Neural cell (in vitro differentiated cells): ENCODE measurements at regions not wholly inside any gene's neighbourhood (a gene's known extent, or its start where the extent isn't known, plus 50 kb on each side); places are given as distances from the start of the nearest gene placed in this dataset.

ENCODE experiments used
- H2AFZ ChIP-seq: fragments of 200-600, 300-800 bp; sonication (generic), shearing (Covaris generic); 2 replicates; pipeline ENCODE4 v1.6.0; 2014; ENCODE audit warnings: low read depth, mild to moderate bottlenecking, antibody characterized with exemption, low read length, moderate library complexity
- H3F3A ChIP-seq: fragments of 200-600 bp; shearing (Covaris generic); 2 replicates; pipeline ENCODE4 v1.6.1; 2016; ENCODE audit warnings: mild to moderate bottlenecking, moderate library complexity, mixed read lengths, antibody characterized with exemption, low read length; ENCODE audit not compliant: insufficient read depth, poor library complexity, severe bottlenecking
- H3K27ac ChIP-seq: fragments of 200-600, 300-800 bp; sonication (generic), shearing (Covaris generic); 2 replicates; pipeline ENCODE4 v1.5.1; 2014; ENCODE audit warnings: mild to moderate bottlenecking, low read length, moderate library complexity
- H3K27me3 ChIP-seq: fragments of 300-800, 200-600 bp; sonication (generic), shearing (Covaris generic); 2 replicates; pipeline ENCODE4 v1.6.0; 2014; ENCODE audit warnings: mild to moderate bottlenecking, low read depth, low read length, moderate library complexity; ENCODE audit not compliant: insufficient read depth
- H3K36me3 ChIP-seq: fragments of 300-800, 200-600 bp; sonication (generic), shearing (Covaris generic); 2 replicates; pipeline ENCODE4 v1.5.1; 2014; ENCODE audit warnings: mild to moderate bottlenecking, antibody characterized with exemption, low read length, moderate library complexity; ENCODE audit not compliant: insufficient read depth
- H3K4me2 ChIP-seq: fragments of 300-800, 200-600 bp; sonication (generic), shearing (Covaris generic); 2 replicates; pipeline ENCODE4 v1.6.0; 2014; ENCODE audit warnings: mild to moderate bottlenecking, low read length
- H3K4me3 ChIP-seq: fragments of 300-800, 200-600 bp; sonication (generic), shearing (Covaris generic); 2 replicates; pipeline ENCODE4 v1.5.1; 2014; ENCODE audit warnings: mild to moderate bottlenecking, low read length, moderate library complexity
- H3K79me2 ChIP-seq: fragments of 200-600 bp; shearing (Covaris generic); replicated peaks from 2 replicates; pipeline ENCODE4 v1.6.0; 2014; ENCODE audit warnings: mild to moderate bottlenecking, low read length, moderate library complexity; ENCODE audit not compliant: insufficient read depth
- H3K9ac ChIP-seq: fragments of 300-800, 200-600 bp; sonication (generic), shearing (Covaris generic); 2 replicates; pipeline ENCODE4 v1.6.1; 2016; ENCODE audit warnings: mild to moderate bottlenecking, low read length, mixed read lengths
- H3K9me2 ChIP-seq: fragments of 200-600 bp; shearing (Covaris generic); 2 replicates; pipeline ENCODE4 v1.6.1; 2016; ENCODE audit warnings: mild to moderate bottlenecking, low read length, mixed read lengths; ENCODE audit not compliant: insufficient read depth
- H3K9me3 ChIP-seq: fragments of 200-600, 300-800 bp; sonication (generic), shearing (Covaris generic); 2 replicates; pipeline ENCODE4 v1.6.1; 2016; ENCODE audit warnings: mild to moderate bottlenecking, mixed run types, low read length, moderate library complexity, mixed read lengths
- H4K20me1 ChIP-seq: fragments of 200-600 bp; shearing (Covaris generic); 2 replicates; pipeline ENCODE4 v1.6.1; 2016; ENCODE audit warnings: mild to moderate bottlenecking, mixed run types; ENCODE audit not compliant: insufficient read depth
- CTCF ChIP-seq: fragments of 450-650 bp; IDR thresholded peaks from 2 replicates; pipeline ENCODE4 v1.5.1; 2014; ENCODE audit warnings: antibody characterized with exemption, mild to moderate bottlenecking, moderate library complexity; ENCODE audit not compliant: poor library complexity, severe bottlenecking
- EP300 ChIP-seq: fragments of 450-650 bp; conservative IDR thresholded peaks from 2 replicates; pipeline ENCODE4 v1.6.1; 2014; ENCODE audit warnings: antibody characterized with exemption, mild to moderate bottlenecking, moderate library complexity; ENCODE audit not compliant: poor library complexity, severe bottlenecking
- EZH2 ChIP-seq: fragments of 200-600, 300-800 bp; shearing (Covaris generic), sonication (generic); IDR thresholded peaks from 2 replicates; pipeline ENCODE4 v1.6.1; 2014; ENCODE audit warnings: antibody characterized with exemption, low read length, borderline replicate concordance, mild to moderate bottlenecking; ENCODE audit not compliant: insufficient read depth, poor library complexity, severe bottlenecking
- MXI1 ChIP-seq: fragments of 450-650 bp; conservative IDR thresholded peaks from 2 replicates; pipeline ENCODE4 v1.6.1; 2014; ENCODE audit warnings: antibody characterized with exemption, mild to moderate bottlenecking; ENCODE audit not compliant: poor library complexity, severe bottlenecking
- POLR2AphosphoS5 ChIP-seq: IDR thresholded peaks from 2 replicates; pipeline ENCODE4 v1.6.1; 2012
- RAD21 ChIP-seq: fragments of 450-650 bp; conservative IDR thresholded peaks from 2 replicates; pipeline ENCODE4 v1.6.1; 2014; ENCODE audit warnings: antibody characterized with exemption, mild to moderate bottlenecking, moderate library complexity
- REST ChIP-seq: IDR thresholded peaks from 2 replicates; pipeline ENCODE4 v1.6.1; 2012; ENCODE audit warnings: borderline replicate concordance
- SMC3 ChIP-seq: fragments of 450-650 bp; conservative IDR thresholded peaks from 2 replicates; pipeline ENCODE4 v1.6.1; 2014; ENCODE audit warnings: antibody characterized with exemption, mild to moderate bottlenecking, moderate library complexity; ENCODE audit not compliant: poor library complexity
- TAF1 ChIP-seq: IDR thresholded peaks from 2 replicates; pipeline ENCODE4 v1.6.1; 2012; ENCODE audit warnings: low read depth

- no peak overlapping the region for H3K4me3 ChIP-seq
Observed at GRCh38 chr2:198788676-198789075, 669.1 kb downstream of the SATB2 start.

GRCh38 chr2:198782734-198783133 lies 675.0 kb downstream of the SATB2 start:
- no peak for TF ChIP-seq EP300
- no peak for TF ChIP-seq TAF1
- TF ChIP-seq EZH2: no peak
- TF ChIP-seq POLR2AphosphoS5: no peak
- no peak for TF ChIP-seq MXI1
- no peak for TF ChIP-seq RAD21
- no peaks in the 10 kb centered on the region for H4K20me1 ChIP-seq
- no peaks in the 10 kb centered on the region for H3K9me2 ChIP-seq
- H3K4me2 ChIP-seq: no peak overlapping the region
- H3K79me2 ChIP-seq: no peaks in the 10 kb centered on the region
- H3K27me3 ChIP-seq: no peaks in the 10 kb centered on the region
- H3K9me3 ChIP-seq: no peaks in the 10 kb centered on the region
- no peak overlapping the region for H3K27ac ChIP-seq
- H3K4me3 ChIP-seq: no peak overlapping the region
- H3F3A ChIP-seq: no peaks in the 10 kb centered on the region
- H2AFZ ChIP-seq: no peak overlapping the region
- no peaks in the 10 kb centered on the region for H3K36me3 ChIP-seq
- no peak overlapping the region for H3K9ac ChIP-seq

More at GRCh38 chr2:198788676-198789075, 669.1 kb downstream of the SATB2 start:
- Histone ChIP-seq H2AFZ (no peak overlapping the region), H3K27ac (no peak overlapping the region), H3K36me3 (no peaks in the 10 kb centered on the region), H3F3A (no peaks in the 10 kb centered on the region), H4K20me1 (no peaks in the 10 kb centered on the region), H3K9ac (no peak overlapping the region), H3K9me2 (no peaks in the 10 kb centered on the region), H3K4me2 (no peak overlapping the region), H3K27me3 (no peaks in the 10 kb centered on the region), H3K9me3 (no peaks in the 10 kb centered on the region), H3K79me2 (no peaks in the 10 kb centered on the region)
- TF ChIP-seq CTCF: no peak
- TF ChIP-seq RAD21: no peak
- no peak for TF ChIP-seq SMC3
- no peak for TF ChIP-seq REST
- TF ChIP-seq TAF1: no peak
- no peak for TF ChIP-seq EZH2
- no peak for TF ChIP-seq MXI1
- no peak for TF ChIP-seq POLR2AphosphoS5
